HG03095 (cell line): ENCODE measurements at regions not wholly inside any gene's neighbourhood (a gene's known extent, or its start where the extent isn't known, plus 50 kb on each side); places are given as distances from the start of the nearest gene placed in this dataset.

ENCODE experiments used
- ATAC-seq: cut with Tn5 transposase; IDR thresholded peaks from one replicate; pipeline ENCODE4 v1.9.1; 2021; ENCODE audit warnings: moderate library complexity; ENCODE audit not compliant: unreplicated experiment

GRCh38 chr12:59839514-59839913 lies 243.7 kb downstream of the SLC16A7 start:
- no peak for ATAC-seq

- no peak for ATAC-seq
Measured at GRCh38 chr12:59843260-59843843, 247.5 kb downstream of the SLC16A7 start.

DNA sequence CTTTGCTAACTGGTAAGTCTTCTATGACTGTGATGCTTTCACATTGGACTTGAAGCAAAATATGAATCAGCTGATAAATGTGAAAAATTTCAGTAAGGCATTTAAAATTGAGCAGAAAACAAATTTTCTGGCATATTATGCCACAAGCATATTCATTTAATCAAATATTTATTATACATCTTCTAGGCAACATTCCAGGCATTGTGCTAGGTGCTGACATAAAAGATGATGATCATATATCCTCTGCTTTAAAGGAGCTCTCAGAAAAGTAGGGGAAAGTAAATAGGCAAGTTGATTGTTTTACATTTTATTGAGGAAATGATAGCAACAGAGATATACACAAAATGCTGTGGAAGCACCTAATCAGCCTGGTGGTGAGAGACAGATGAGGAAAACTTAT lies 248.9 kb downstream of the SLC16A7 start:
- no peak for ATAC-seq

GRCh38 chr12:59845293-59845692 lies 249.5 kb downstream of the SLC16A7 start:
- ATAC-seq: no peak

GRCh38 chr12:59847127-59847526 lies 251.3 kb downstream of the SLC16A7 start:
- no peak for ATAC-seq

DNA sequence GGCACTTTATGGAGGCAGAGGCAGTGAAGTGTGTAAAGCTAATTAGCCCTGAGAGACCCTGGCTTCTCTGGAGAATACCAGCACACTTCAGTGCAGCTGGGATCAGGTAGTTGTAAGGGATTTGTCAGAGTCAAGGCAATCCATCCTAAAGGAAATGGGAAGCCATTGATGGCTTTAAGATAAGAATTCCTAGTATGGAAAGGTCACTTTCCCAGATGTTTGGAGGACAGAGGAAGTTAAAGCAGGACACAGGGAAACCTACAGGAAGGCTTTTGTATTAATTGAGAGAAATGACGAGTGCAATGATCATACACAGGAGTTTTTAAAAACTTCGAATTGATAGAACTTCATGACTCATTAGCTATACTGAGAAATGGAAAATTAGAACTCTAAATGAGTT lies 254.4 kb downstream of the SLC16A7 start:
- no peak for ATAC-seq

- no peak for ATAC-seq
Measured at GRCh38 chr12:59858508-59859170, 262.8 kb downstream of the SLC16A7 start.

DNA sequence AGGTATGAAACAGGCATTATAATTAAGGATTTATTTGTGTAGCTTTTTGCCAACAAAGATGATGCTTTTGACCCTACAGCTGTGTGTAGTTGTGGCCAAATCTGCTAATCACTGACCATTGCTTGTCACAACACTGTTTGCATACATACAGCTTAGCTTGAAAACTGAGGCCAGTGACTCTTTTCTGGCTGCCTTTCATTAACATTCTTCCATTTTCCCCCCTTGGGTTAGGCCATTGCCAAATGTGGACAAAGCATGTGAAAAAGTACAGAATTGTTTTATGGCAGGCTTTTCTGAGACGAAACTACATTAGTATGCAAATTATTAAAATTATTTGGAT lies 263.3 kb downstream of the SLC16A7 start:
- no peak for ATAC-seq

- no peak for ATAC-seq
Measured at GRCh38 chr12:59861635-59862034, 265.8 kb downstream of the SLC16A7 start.

GRCh38 chr12:59867055-59867454 lies 271.2 kb downstream of the SLC16A7 start:
- ATAC-seq: no peak

DNA sequence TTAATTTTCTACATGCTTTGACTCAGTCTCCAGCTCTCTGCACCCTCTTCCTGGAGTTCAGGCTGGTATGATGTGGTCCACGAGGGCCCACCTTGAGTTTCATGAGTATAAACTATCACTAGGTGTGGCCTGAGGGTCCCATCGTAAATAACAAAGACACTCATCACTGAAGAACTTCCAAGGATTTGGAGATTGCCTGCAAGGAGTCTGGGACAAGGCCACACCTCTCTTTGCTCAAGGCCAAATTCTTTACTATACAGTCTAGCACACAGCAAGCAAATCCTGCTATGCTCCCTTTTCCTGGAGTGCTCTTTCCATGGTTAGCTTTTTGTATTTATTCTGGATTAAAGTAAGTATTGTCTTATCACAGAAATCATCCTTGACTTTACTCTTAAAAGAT lies 271.9 kb downstream of the SLC16A7 start:
- ATAC-seq: no peak

GRCh38 chr12:59871779-59872178 lies 275.9 kb downstream of the SLC16A7 start:
- no peak for ATAC-seq

DNA sequence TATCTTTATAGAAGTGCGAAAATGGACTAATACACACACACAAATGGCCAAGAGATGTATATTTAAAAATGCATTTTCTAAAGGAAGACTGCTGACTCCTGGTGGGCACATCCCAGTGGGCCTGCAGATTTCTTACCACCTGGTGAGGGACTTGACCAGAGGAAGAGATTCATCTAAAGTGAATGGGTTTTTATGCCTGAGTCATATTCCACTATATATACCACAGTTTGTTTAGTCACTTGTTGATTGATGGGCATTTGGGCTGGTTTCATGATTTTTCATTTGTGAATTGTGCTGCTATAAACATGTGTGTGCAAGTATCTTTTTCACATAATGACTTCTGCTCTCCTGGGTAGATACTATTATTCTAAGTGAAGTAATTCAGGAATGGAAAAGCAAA lies 277.3 kb downstream of the SLC16A7 start:
- no peak for ATAC-seq

GRCh38 chr12:59874781-59875180 lies 279.0 kb downstream of the SLC16A7 start:
- ATAC-seq: no peak

DNA sequence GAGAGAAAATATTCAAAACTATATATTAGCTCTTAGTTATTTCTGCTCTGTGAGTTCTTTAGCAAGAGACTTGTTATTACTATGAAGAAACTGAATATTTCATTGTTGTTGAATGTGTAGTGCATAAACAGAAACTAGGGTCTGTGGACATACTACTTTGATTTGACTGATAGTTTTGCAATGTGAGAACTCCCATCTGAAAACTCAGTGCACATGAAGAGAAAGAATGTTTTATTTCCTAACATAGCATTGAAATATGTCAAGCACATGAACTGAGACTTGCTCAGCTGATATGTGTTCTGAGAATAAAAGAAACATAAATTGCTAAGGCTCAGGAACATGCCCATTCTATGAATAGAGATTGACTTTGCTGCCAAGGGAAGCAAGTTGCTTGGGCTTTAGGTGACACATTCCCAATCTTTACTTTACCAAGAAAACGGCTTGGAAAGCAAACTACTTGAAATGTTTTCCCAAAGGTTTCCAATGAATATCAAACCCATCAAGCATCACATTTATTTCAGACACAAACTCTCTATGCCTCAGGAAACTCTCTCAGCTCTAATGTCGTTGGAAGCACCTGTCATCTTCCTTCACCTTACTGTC lies 290.4 kb downstream of the SLC16A7 start:
- ATAC-seq: no peak

GRCh38 chr12:59887178-59887577 lies 291.3 kb downstream of the SLC16A7 start:
- no peak for ATAC-seq

DNA sequence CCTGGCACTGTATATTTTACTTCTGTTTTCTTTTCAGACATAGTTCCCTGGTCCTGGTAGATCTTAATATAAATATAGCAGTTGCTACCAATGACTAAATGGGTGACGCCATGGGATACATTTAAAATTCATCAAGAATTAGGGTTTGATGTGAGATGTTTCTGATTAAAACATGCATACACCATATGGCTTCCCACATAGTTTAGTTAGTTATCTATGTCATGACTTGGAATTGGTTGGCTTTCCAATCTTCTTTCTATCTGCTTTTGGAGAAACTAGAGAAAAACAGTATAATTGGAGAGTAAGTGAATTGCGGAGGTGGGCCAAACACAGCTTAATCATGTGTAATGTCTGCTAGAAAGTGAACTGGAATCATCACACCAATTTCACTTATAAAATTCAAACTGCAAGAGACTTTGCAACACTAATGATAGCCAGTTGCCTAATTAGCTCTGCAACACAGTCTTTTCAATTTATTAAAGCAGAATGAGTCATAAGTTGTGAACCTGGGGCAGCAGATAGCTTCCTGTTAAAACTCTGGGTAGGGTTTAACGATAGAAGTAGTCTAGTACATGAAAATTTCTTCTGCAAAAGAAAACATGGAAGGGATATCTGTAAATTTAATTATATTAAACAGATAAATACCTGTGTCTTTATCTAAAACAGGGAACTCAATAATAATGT lies 295.2 kb downstream of the SLC16A7 start:
- no peak for ATAC-seq

DNA sequence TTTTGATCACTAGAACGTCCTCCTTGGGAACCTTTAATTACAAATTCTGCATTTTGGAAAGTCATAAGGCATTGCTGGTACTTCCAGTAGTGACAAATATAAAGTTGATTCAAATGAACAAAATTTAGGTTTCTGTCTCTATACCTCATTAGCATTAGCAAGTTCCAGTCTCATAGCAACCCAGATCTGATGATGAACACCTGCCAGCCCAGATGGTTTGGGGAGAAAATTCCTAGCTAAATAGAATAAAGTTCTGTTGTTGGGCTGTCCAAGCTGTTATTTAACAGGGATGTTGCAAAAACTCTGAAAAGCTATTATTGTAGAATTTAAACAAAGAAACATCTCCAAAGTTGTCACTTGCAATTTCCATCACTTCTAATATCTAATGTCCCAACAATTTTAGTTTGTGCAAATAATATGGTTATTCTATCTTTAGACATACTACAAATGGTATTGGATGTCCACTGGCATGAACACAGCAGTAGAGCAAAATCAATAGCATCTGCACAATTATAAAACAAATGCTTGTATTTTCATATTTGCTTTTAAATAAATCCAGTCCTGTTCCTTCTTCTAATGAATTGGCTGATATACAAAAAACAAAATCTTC lies 299.4 kb downstream of the SLC16A7 start:
- ATAC-seq: no peak

DNA sequence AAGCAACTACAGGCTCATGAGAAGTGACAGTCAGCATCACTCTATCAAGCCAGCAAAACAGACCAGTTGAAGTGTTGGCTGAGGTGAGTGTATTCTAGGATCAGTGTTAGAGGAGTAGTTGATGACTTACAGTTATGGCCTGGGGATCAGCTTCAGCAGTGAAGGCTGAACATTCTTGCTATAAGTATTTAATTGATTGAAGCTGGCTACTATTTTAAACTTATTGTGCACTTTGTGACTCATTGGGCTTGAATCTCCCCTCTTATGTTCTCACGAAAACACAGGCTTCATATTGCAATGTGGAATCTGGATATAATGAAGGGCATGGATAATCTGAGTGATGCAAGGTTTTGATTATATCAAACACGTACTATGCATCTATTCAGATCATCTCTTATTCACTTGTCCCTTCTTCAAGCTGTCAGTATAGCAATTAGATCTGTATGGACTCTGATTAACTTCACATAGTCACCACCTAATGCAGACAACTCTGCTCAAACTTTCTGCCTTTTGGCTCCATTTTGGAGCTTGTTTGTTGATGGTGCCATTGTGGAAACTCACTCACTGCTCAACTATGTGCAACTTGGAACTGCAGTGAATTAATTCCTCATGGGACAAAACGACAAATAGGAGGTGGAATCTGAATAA lies 309.2 kb downstream of the SLC16A7 start:
- no peak for ATAC-seq

DNA sequence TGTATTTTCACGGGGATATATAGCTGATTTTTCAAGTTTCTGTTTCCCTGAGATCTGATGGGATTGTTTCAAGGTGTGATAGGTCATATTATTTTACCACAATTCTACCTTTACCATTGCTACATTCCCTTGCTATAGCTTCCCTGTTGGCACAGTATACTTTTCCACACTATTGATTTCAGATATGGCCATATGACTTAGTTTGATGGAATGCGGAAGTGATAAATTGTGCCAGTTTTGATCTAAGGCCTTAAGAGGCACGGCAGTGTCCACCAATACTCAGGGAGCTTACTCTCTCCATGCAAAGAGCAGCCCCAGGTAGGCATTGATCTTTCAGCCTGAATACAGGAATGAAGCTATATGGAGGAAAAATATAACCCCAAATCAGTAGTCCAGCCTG lies 315.7 kb downstream of the SLC16A7 start:
- ATAC-seq: no peak

DNA sequence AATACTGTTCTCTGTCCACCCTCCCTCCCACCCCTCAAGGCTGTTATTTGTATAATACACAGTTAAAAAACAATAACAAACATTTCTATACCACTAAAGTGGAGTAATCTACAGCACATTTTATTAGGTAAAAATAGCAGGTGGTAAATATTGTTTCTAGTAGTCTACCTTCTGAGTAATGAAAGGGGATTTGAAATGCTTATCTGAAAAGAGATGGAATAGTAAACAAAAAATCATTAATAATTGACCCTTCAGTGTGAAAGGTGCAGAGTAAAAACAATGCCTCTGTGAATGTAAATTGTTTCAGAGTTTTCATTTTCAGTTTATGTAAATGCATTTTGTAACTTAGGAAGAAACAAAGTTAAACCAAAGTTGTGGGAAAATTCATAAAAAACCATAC lies 321.2 kb downstream of the SLC16A7 start:
- ATAC-seq: no peak
